ENCODE measurements at regions not wholly inside any gene's neighbourhood (a gene's known extent, or its start where the extent isn't known, plus 50 kb on each side); places are given as distances from the start of the nearest gene placed in this dataset.

GRCh38 chr5:68041293-68041692 is 174.3 kb upstream of the PIK3R1 start:
- Mint-ChIP-seq H3K27me3 (ENCODE audit: insufficient read depth, low read depth) (peaks cover 11% of the 10 kb centered on the region), H3K9me3 (peaks cover 3% of the 10 kb centered on the region), H3K4me1 (no peaks in the 10 kb centered on the region), H3K27ac (no peak overlapping the region), H3K36me3 (no peaks in the 10 kb centered on the region), H3K4me3 (no peak overlapping the region)
- H3K4me2 ChIP-seq = no peak overlapping the region
- no peak for DNase-seq (ENCODE audit: low spot score)
- no peaks in the 10 kb centered on the region for H3K36me3 ChIP-seq
- H3K4me1 ChIP-seq = no peaks in the 10 kb centered on the region
- H3K4me3 ChIP-seq = no peak overlapping the region
- H3F3A ChIP-seq (ENCODE audit: low read depth) = no peaks in the 10 kb centered on the region
- no peaks in the 10 kb centered on the region for H3K79me2 ChIP-seq (ENCODE audit: low read depth)
- H3K9me3 ChIP-seq (ENCODE audit: low read depth) = no peaks in the 10 kb centered on the region
- H4K20me1 ChIP-seq (ENCODE audit: low read depth) = no peaks in the 10 kb centered on the region
- no peaks in the 10 kb centered on the region for H3K27me3 ChIP-seq
- H2AFZ ChIP-seq (replicated peaks) = no peak overlapping the region
- H3K27ac ChIP-seq = no peak overlapping the region
- no peak overlapping the region for H3K9ac ChIP-seq
- TF ChIP-seq CTCF (IDR thresholded peaks at IDR 0.05) = no peak
- no peak for TF ChIP-seq EZH2 (IDR thresholded peaks at IDR 0.05)
- TF ChIP-seq EZH2phosphoT487 (IDR thresholded peaks at IDR 0.05) = no peak

- TF ChIP-seq EZH2phosphoT487 (IDR thresholded peaks at IDR 0.05) (no peak), CTCF (IDR thresholded peaks at IDR 0.05) (no peak), EZH2 (IDR thresholded peaks at IDR 0.05) (no peak)
- Histone ChIP-seq H3K9me3 (ENCODE audit: low read depth) (no peaks in the 10 kb centered on the region), H3K9ac (no peak overlapping the region), H3F3A (ENCODE audit: low read depth) (no peaks in the 10 kb centered on the region), H2AFZ (replicated peaks) (no peak overlapping the region), H3K79me2 (ENCODE audit: low read depth) (no peaks in the 10 kb centered on the region), H3K4me2 (no peak overlapping the region), H3K27ac (no peak overlapping the region), H3K27me3 (no peaks in the 10 kb centered on the region), H3K36me3 (no peaks in the 10 kb centered on the region), H4K20me1 (ENCODE audit: low read depth) (no peaks in the 10 kb centered on the region), H3K4me1 (peaks cover 11% of the 10 kb centered on the region), H3K4me3 (no peak overlapping the region)
- Mint-ChIP-seq H3K4me1 (peaks cover 7% of the 10 kb centered on the region), H3K36me3 (no peaks in the 10 kb centered on the region), H3K27ac (no peak overlapping the region), H3K4me3 (no peak overlapping the region), H3K9me3 (no peaks in the 10 kb centered on the region), H3K27me3 (ENCODE audit: insufficient read depth, low read depth) (peaks cover 6% of the 10 kb centered on the region)
- DNase-seq (ENCODE audit: low spot score) = no peak
These were observed 178.0 kb upstream of the PIK3R1 start for GRCh38 chr5:68037546-68037945.

GRCh38 chr5:68033961-68034571 is 181.5 kb upstream of the PIK3R1 start:
- Mint-ChIP-seq H3K27ac (no peak overlapping the region), H3K4me1 (peaks cover 7% of the 10 kb centered on the region)

More at GRCh38 chr5:68033961-68034571, 181.5 kb upstream of the PIK3R1 start:
- H3K36me3 Mint-ChIP-seq = no peaks in the 10 kb centered on the region
- no peak overlapping the region for H3K4me2 ChIP-seq
- H3K9me3 ChIP-seq (ENCODE audit: low read depth) = no peaks in the 10 kb centered on the region
- no peak for DNase-seq (ENCODE audit: low spot score)
- no peak overlapping the region for H3K4me3 ChIP-seq
- no peak overlapping the region for H3K4me3 Mint-ChIP-seq
- H4K20me1 ChIP-seq (ENCODE audit: low read depth) = no peaks in the 10 kb centered on the region
- H3F3A ChIP-seq (ENCODE audit: low read depth) = no peaks in the 10 kb centered on the region
- no peak overlapping the region for H3K27ac ChIP-seq
- peaks cover 11% of the 10 kb centered on the region for H3K4me1 ChIP-seq
- H3K27me3 Mint-ChIP-seq (ENCODE audit: insufficient read depth, low read depth) = peaks cover 2% of the 10 kb centered on the region
- TF ChIP-seq CTCF (IDR thresholded peaks at IDR 0.05) (no peak), EZH2phosphoT487 (IDR thresholded peaks at IDR 0.05) (no peak), EZH2 (IDR thresholded peaks at IDR 0.05) (no peak)
- no peaks in the 10 kb centered on the region for H3K9me3 Mint-ChIP-seq
- H3K79me2 ChIP-seq (ENCODE audit: low read depth) = no peaks in the 10 kb centered on the region
- no peaks in the 10 kb centered on the region for H3K36me3 ChIP-seq
- H3K27me3 ChIP-seq = no peaks in the 10 kb centered on the region
- no peak overlapping the region for H3K9ac ChIP-seq
- no peak overlapping the region for H2AFZ ChIP-seq (replicated peaks)

Data from neural progenitor cell (in vitro differentiated cells).